ENCODE measurements at regions not wholly inside any gene's neighbourhood (a gene's known extent, or its start where the extent isn't known, plus 50 kb on each side); places are given as distances from the start of the nearest gene placed in this dataset.

DNA sequence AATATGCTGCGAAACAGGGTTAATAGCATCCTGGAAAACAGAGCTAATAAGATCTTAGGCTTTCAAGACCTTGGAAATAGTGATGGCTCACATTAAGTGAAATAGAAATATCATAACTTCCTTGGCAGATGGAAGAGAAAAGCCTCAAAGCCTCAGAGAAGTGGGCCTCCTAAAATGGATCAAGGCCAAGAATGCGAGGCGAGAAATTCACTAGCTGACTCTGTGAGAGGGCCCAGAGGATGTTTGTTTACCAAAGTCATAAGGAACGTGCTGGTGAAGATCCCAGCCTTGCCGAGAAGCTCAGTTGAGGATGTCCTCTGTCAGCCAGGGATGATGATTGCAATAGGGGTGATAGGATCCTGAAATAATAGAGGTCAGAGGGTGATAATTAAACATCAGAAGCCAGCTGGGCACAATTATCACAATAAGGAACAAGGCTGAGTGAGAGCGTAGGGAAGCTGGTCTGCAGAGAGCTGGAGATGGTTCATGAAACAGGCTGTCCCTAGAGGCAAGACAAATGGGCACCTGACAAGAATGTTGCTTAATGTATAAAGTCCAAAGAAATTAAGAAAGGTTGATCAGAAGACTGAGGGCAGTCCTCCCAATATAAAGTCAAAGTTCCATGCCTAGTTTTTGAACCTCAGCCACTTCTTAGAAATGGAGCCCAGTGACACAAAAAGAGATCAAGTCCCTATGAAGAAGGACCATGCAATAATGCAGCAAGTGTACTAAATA, 101.7 kb upstream of the COG2 start:
- TF ChIP-seq CEBPB (IDR thresholded peaks at IDR 0.05) (no peak), FOXM1 (IDR thresholded peaks at IDR 0.05; ENCODE audit: borderline replicate concordance, low read depth) (no peak), EGR1 (IDR thresholded peaks at IDR 0.05) (no peak), RAD21 (IDR thresholded peaks at IDR 0.05; ENCODE audit: low read depth) (no peak), TEAD4 (IDR thresholded peaks at IDR 0.05) (no peak), NFIC (IDR thresholded peaks at IDR 0.05) (no peak), CREB1 (IDR thresholded peaks at IDR 0.05; ENCODE audit: low read depth) (no peak), TAF1 (IDR thresholded peaks at IDR 0.05; ENCODE audit: low read depth) (no peak), YY1 (IDR thresholded peaks at IDR 0.05; ENCODE audit: low read depth) (no peak), EP300 (IDR thresholded peaks at IDR 0.05; ENCODE audit: borderline replicate concordance) (no peak), ZBTB7A (IDR thresholded peaks at IDR 0.05; ENCODE audit: low read depth) (no peak), TCF12 (IDR thresholded peaks at IDR 0.05; ENCODE audit: low read depth) (no peak)
- TF ChIP-seq, protein P1, sequence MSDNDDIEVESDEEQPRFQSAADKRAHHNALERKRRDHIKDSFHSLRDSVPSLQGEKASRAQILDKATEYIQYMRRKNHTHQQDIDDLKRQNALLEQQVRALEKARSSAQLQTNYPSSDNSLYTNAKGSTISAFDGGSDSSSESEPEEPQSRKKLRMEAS (IDR thresholded peaks at IDR 0.05): no peak
- TF ChIP-seq, protein P2, sequence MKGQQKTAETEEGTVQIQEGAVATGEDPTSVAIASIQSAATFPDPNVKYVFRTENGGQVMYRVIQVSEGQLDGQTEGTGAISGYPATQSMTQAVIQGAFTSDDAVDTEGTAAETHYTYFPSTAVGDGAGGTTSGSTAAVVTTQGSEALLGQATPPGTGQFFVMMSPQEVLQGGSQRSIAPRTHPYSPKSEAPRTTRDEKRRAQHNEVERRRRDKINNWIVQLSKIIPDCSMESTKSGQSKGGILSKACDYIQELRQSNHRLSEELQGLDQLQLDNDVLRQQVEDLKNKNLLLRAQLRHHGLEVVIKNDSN (IDR thresholded peaks at IDR 0.05): no peak
- TF ChIP-seq, protein P3, sequence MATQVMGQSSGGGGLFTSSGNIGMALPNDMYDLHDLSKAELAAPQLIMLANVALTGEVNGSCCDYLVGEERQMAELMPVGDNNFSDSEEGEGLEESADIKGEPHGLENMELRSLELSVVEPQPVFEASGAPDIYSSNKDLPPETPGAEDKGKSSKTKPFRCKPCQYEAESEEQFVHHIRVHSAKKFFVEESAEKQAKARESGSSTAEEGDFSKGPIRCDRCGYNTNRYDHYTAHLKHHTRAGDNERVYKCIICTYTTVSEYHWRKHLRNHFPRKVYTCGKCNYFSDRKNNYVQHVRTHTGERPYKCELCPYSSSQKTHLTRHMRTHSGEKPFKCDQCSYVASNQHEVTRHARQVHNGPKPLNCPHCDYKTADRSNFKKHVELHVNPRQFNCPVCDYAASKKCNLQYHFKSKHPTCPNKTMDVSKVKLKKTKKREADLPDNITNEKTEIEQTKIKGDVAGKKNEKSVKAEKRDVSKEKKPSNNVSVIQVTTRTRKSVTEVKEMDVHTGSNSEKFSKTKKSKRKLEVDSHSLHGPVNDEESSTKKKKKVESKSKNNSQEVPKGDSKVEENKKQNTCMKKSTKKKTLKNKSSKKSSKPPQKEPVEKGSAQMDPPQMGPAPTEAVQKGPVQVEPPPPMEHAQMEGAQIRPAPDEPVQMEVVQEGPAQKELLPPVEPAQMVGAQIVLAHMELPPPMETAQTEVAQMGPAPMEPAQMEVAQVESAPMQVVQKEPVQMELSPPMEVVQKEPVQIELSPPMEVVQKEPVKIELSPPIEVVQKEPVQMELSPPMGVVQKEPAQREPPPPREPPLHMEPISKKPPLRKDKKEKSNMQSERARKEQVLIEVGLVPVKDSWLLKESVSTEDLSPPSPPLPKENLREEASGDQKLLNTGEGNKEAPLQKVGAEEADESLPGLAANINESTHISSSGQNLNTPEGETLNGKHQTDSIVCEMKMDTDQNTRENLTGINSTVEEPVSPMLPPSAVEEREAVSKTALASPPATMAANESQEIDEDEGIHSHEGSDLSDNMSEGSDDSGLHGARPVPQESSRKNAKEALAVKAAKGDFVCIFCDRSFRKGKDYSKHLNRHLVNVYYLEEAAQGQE (IDR thresholded peaks at IDR 0.05; ENCODE audit: low read depth): no peak

DNA sequence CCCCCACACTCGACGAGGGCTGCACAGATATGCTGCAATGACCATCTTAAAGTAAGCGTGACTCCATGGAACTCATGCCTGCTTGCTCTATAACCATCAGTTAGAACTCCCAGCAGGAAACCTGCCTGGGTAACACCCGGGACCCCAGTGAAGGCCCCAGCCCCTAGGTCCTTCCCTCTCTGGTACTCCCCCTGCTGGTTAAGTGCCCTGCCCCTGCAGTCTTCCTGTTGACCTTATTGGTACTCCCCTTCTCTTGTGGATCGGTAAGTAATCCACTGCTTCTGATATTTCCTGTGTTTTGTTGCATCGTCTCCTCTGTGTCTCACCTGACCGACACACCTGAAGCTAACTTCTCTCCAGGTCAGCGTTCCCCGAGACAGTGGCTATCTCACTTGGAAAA, 104.8 kb upstream of the COG2 start:
- TF ChIP-seq, protein P2 (IDR thresholded peaks at IDR 0.05): no peak
- TF ChIP-seq EP300 (IDR thresholded peaks at IDR 0.05; ENCODE audit: borderline replicate concordance): no peak
- TF ChIP-seq, protein P3 (IDR thresholded peaks at IDR 0.05; ENCODE audit: low read depth): no peak
- TF ChIP-seq NFIC (IDR thresholded peaks at IDR 0.05): no peak
- no peak for TF ChIP-seq FOXM1 (IDR thresholded peaks at IDR 0.05; ENCODE audit: borderline replicate concordance, low read depth)
- no peak for TF ChIP-seq EGR1 (IDR thresholded peaks at IDR 0.05)
- TF ChIP-seq TAF1 (IDR thresholded peaks at IDR 0.05; ENCODE audit: low read depth): no peak
- no peak for TF ChIP-seq YY1 (IDR thresholded peaks at IDR 0.05; ENCODE audit: low read depth)
- TF ChIP-seq TCF12 (IDR thresholded peaks at IDR 0.05; ENCODE audit: low read depth): no peak
- TF ChIP-seq ZBTB7A (IDR thresholded peaks at IDR 0.05; ENCODE audit: low read depth): no peak
- no peak for TF ChIP-seq CREB1 (IDR thresholded peaks at IDR 0.05; ENCODE audit: low read depth)
- TF ChIP-seq CEBPB (IDR thresholded peaks at IDR 0.05): no peak
- TF ChIP-seq, protein P1 (IDR thresholded peaks at IDR 0.05): no peak
- no peak for TF ChIP-seq RAD21 (IDR thresholded peaks at IDR 0.05; ENCODE audit: low read depth)
- TF ChIP-seq TEAD4 (IDR thresholded peaks at IDR 0.05): no peak

DNA sequence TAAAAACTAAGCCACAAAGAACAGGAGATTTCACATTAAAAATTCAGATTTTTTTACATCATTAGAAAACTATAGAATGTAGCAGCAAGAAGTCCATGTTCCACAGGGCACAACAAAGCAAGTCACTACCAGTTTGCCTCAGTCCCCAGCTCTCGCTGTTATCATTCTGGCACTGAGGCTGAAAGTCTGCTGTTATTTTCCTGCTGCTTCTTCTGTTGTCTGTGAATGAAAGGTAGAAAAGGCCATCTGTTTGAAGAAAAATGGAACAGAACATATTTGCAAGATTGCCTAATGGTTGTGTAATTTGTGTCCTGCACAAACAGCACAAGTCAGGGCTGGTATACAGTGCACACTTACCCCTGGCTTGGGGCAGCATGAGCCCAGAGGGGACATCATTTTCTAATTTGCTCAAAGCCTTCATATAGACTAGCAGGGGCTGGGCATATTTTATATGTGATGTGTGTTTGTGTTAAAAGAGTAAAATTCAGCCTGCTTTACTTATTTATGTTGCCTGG, 105.6 kb upstream of the COG2 start:
- TF ChIP-seq, protein P2 (IDR thresholded peaks at IDR 0.05): no peak
- TF ChIP-seq CEBPB (IDR thresholded peaks at IDR 0.05) (no peak), RAD21 (IDR thresholded peaks at IDR 0.05; ENCODE audit: low read depth) (no peak), CREB1 (IDR thresholded peaks at IDR 0.05; ENCODE audit: low read depth) (no peak), TCF12 (IDR thresholded peaks at IDR 0.05; ENCODE audit: low read depth) (no peak), EP300 (IDR thresholded peaks at IDR 0.05; ENCODE audit: borderline replicate concordance) (no peak), TEAD4 (IDR thresholded peaks at IDR 0.05) (no peak), ZBTB7A (IDR thresholded peaks at IDR 0.05; ENCODE audit: low read depth) (no peak), EGR1 (IDR thresholded peaks at IDR 0.05) (no peak), TAF1 (IDR thresholded peaks at IDR 0.05; ENCODE audit: low read depth) (no peak), NFIC (IDR thresholded peaks at IDR 0.05) (no peak)
- TF ChIP-seq, protein P3 (IDR thresholded peaks at IDR 0.05; ENCODE audit: low read depth): no peak
- TF ChIP-seq, protein P1 (IDR thresholded peaks at IDR 0.05): no peak
